ENCODE measurements at regions not wholly inside any gene's neighbourhood (a gene's known extent, or its start where the extent isn't known, plus 50 kb on each side); places are given as distances from the start of the nearest gene placed in this dataset.

GRCh38 chr10:2851566-2851965 is 215.8 kb upstream of the PFKP start:
- Mint-ChIP-seq H3K36me3 (ENCODE audit: low read depth) (no peaks in the 10 kb centered on the region), H3K27ac (no peak overlapping the region), H3K9me3 (no peaks in the 10 kb centered on the region), H3K4me3 (no peak overlapping the region), H3K27me3 (peaks cover 2% of the 10 kb centered on the region), H3K4me1 (ENCODE audit: low read depth) (no peaks in the 10 kb centered on the region)
- intact Hi-C loops (cut with micrococcal nuclease): no loop called here

- Mint-ChIP-seq H3K27ac (no peak overlapping the region), H3K4me3 (no peak overlapping the region), H3K9me3 (no peaks in the 10 kb centered on the region), H3K4me1 (ENCODE audit: low read depth) (no peaks in the 10 kb centered on the region), H3K27me3 (no peaks in the 10 kb centered on the region), H3K36me3 (ENCODE audit: low read depth) (no peaks in the 10 kb centered on the region)
- intact Hi-C loops (cut with micrococcal nuclease): no loop called here
Measured at GRCh38 chr10:2850202-2850601, 217.1 kb upstream of the PFKP start.

GRCh38 chr10:2844925-2845324 is 222.4 kb upstream of the PFKP start:
- no peaks in the 10 kb centered on the region for H3K9me3 Mint-ChIP-seq
- H3K4me1 Mint-ChIP-seq (ENCODE audit: low read depth): no peaks in the 10 kb centered on the region
- H3K27me3 Mint-ChIP-seq: no peaks in the 10 kb centered on the region
- intact Hi-C loops (cut with micrococcal nuclease): no loop called here
- no peak overlapping the region for H3K4me3 Mint-ChIP-seq
- no peaks in the 10 kb centered on the region for H3K36me3 Mint-ChIP-seq (ENCODE audit: low read depth)
- H3K27ac Mint-ChIP-seq: no peak overlapping the region

- Mint-ChIP-seq H3K36me3 (ENCODE audit: low read depth) (no peaks in the 10 kb centered on the region), H3K27me3 (peaks cover 14% of the 10 kb centered on the region), H3K4me3 (no peak overlapping the region), H3K4me1 (ENCODE audit: low read depth) (peaks cover 8% of the 10 kb centered on the region), H3K27ac (no peak overlapping the region), H3K9me3 (no peaks in the 10 kb centered on the region)
- intact Hi-C loops (cut with micrococcal nuclease): loop anchor here (1.0 to 2.0 kb wide), 2 partner anchors 90 to 139 kb away; no protein-coding TSS in a partner anchor
Measured at GRCh38 chr10:2839081-2839725, 228.1 kb upstream of the PFKP start.

- Mint-ChIP-seq H3K4me3 (no peak overlapping the region), H3K36me3 (ENCODE audit: low read depth) (no peaks in the 10 kb centered on the region), H3K9me3 (no peaks in the 10 kb centered on the region), H3K27ac (no peak overlapping the region), H3K27me3 (peaks cover 17% of the 10 kb centered on the region), H3K4me1 (ENCODE audit: low read depth) (peaks cover 8% of the 10 kb centered on the region)
- intact Hi-C loops (cut with micrococcal nuclease): loop anchor here (2.0 kb wide), 1 partner anchor 91 kb away; no protein-coding TSS in a partner anchor
Measured at GRCh38 chr10:2837674-2838073, 229.7 kb upstream of the PFKP start.

GRCh38 chr10:2836921-2837662 is 230.3 kb upstream of the PFKP start:
- Mint-ChIP-seq H3K36me3 (ENCODE audit: low read depth) (no peaks in the 10 kb centered on the region), H3K27ac (no peak overlapping the region), H3K4me1 (ENCODE audit: low read depth) (peaks cover 8% of the 10 kb centered on the region), H3K27me3 (peaks cover 17% of the 10 kb centered on the region), H3K4me3 (no peak overlapping the region), H3K9me3 (no peaks in the 10 kb centered on the region)
- intact Hi-C loops (cut with micrococcal nuclease): no loop called here

- Mint-ChIP-seq H3K36me3 (ENCODE audit: low read depth) (no peaks in the 10 kb centered on the region), H3K27me3 (peaks cover 12% of the 10 kb centered on the region), H3K4me3 (no peak overlapping the region), H3K9me3 (no peaks in the 10 kb centered on the region), H3K27ac (no peak overlapping the region), H3K4me1 (ENCODE audit: low read depth) (peaks cover 5% of the 10 kb centered on the region)
- intact Hi-C loops (cut with micrococcal nuclease): no loop called here
Measured at GRCh38 chr10:2834214-2834613, 233.1 kb upstream of the PFKP start.

- H3K36me3 Mint-ChIP-seq (ENCODE audit: low read depth): no peaks in the 10 kb centered on the region
- peaks cover 7% of the 10 kb centered on the region for H3K9me3 Mint-ChIP-seq
- no peaks in the 10 kb centered on the region for H3K4me1 Mint-ChIP-seq (ENCODE audit: low read depth)
- H3K27me3 Mint-ChIP-seq: peaks cover 8% of the 10 kb centered on the region
- no peak overlapping the region for H3K27ac Mint-ChIP-seq
- no peak overlapping the region for H3K4me3 Mint-ChIP-seq
- intact Hi-C loops (cut with micrococcal nuclease): no loop called here
Measured at GRCh38 chr10:2831509-2831908, 235.8 kb upstream of the PFKP start.

- H3K4me1 Mint-ChIP-seq (ENCODE audit: low read depth): no peaks in the 10 kb centered on the region
- H3K27me3 Mint-ChIP-seq: peaks cover 5% of the 10 kb centered on the region
- H3K9me3 Mint-ChIP-seq: peaks cover 7% of the 10 kb centered on the region
- intact Hi-C loops (cut with micrococcal nuclease): no loop called here
- no peak overlapping the region for H3K4me3 Mint-ChIP-seq
- no peak overlapping the region for H3K27ac Mint-ChIP-seq
- H3K36me3 Mint-ChIP-seq (ENCODE audit: low read depth): no peaks in the 10 kb centered on the region
Measured at GRCh38 chr10:2828741-2829140, 238.6 kb upstream of the PFKP start.

- H3K36me3 Mint-ChIP-seq (ENCODE audit: low read depth): no peaks in the 10 kb centered on the region
- no peaks in the 10 kb centered on the region for H3K4me1 Mint-ChIP-seq (ENCODE audit: low read depth)
- peaks cover 1% of the 10 kb centered on the region for H3K27me3 Mint-ChIP-seq
- intact Hi-C loops (cut with micrococcal nuclease): no loop called here
- no peak overlapping the region for H3K27ac Mint-ChIP-seq
- peaks cover 7% of the 10 kb centered on the region for H3K9me3 Mint-ChIP-seq
- no peak overlapping the region for H3K4me3 Mint-ChIP-seq
Measured at GRCh38 chr10:2826675-2827074, 240.7 kb upstream of the PFKP start.

- H3K4me1 Mint-ChIP-seq (ENCODE audit: low read depth): no peaks in the 10 kb centered on the region
- intact Hi-C loops (cut with micrococcal nuclease): no loop called here
- peaks cover 7% of the 10 kb centered on the region for H3K9me3 Mint-ChIP-seq
- no peaks in the 10 kb centered on the region for H3K27me3 Mint-ChIP-seq
- H3K36me3 Mint-ChIP-seq (ENCODE audit: low read depth): no peaks in the 10 kb centered on the region
- H3K4me3 Mint-ChIP-seq: no peak overlapping the region
- H3K27ac Mint-ChIP-seq: no peak overlapping the region
Measured at GRCh38 chr10:2825841-2826240, 241.5 kb upstream of the PFKP start.

GRCh38 chr10:2817940-2818636 is 249.3 kb upstream of the PFKP start:
- Mint-ChIP-seq H3K36me3 (ENCODE audit: low read depth) (no peaks in the 10 kb centered on the region), H3K4me1 (ENCODE audit: low read depth) (no peaks in the 10 kb centered on the region), H3K9me3 (no peaks in the 10 kb centered on the region), H3K27ac (no peak overlapping the region), H3K4me3 (no peak overlapping the region), H3K27me3 (no peaks in the 10 kb centered on the region)
- intact Hi-C loops (cut with micrococcal nuclease): no loop called here

GRCh38 chr10:2813693-2814092 is 253.7 kb upstream of the PFKP start:
- no peak overlapping the region for H3K27ac Mint-ChIP-seq
- H3K36me3 Mint-ChIP-seq (ENCODE audit: low read depth): no peaks in the 10 kb centered on the region
- intact Hi-C loops (cut with micrococcal nuclease): no loop called here
- H3K9me3 Mint-ChIP-seq: no peaks in the 10 kb centered on the region
- no peaks in the 10 kb centered on the region for H3K27me3 Mint-ChIP-seq
- no peaks in the 10 kb centered on the region for H3K4me1 Mint-ChIP-seq (ENCODE audit: low read depth)
- no peak overlapping the region for H3K4me3 Mint-ChIP-seq

GRCh38 chr10:2813286-2813685 is 254.1 kb upstream of the PFKP start:
- intact Hi-C loops (cut with micrococcal nuclease): no loop called here
- no peak overlapping the region for H3K4me3 Mint-ChIP-seq
- no peak overlapping the region for H3K27ac Mint-ChIP-seq

More at GRCh38 chr10:2813286-2813685, 254.1 kb upstream of the PFKP start:
- no peaks in the 10 kb centered on the region for H3K9me3 Mint-ChIP-seq
- no peaks in the 10 kb centered on the region for H3K27me3 Mint-ChIP-seq
- H3K36me3 Mint-ChIP-seq (ENCODE audit: low read depth): no peaks in the 10 kb centered on the region
- H3K4me1 Mint-ChIP-seq (ENCODE audit: low read depth): no peaks in the 10 kb centered on the region

Measured in dendritic cell treated with granulocyte-macrophage colony-stimulating factor and Interleukin-4, amounts not matched to agents 40 ng/mL and 50 ng/mL, for 4 days (primary cell).